SJSA1 (cell line): ENCODE measurements at regions not wholly inside any gene's neighbourhood (a gene's known extent, or its start where the extent isn't known, plus 50 kb on each side); places are given as distances from the start of the nearest gene placed in this dataset.
A peak's percentile ranks its signal among the peaks of the same experiment; 100 is the strongest.

Experiments
- DNase-seq, 2 experiments: peaks; one replicate each; pipeline ENCODE4 v3.0.0-alpha.2; 2015 to 2020; ENCODE audit warnings: low spot score in 2 of 2, low read depth in 1 of 2
- H3K27ac ChIP-seq: fragments of 250-450 bp; sonication (Bioruptor Pico); 2 replicates; pipeline ENCODE4 v1.5.1; 2020; ENCODE audit warnings: mild to moderate bottlenecking, moderate library complexity
- H3K27me3 ChIP-seq: fragments of 250-450 bp; sonication (Bioruptor Pico); replicated peaks from 2 replicates; pipeline ENCODE4 v1.5.1; 2020; ENCODE audit warnings: mild to moderate bottlenecking, moderate library complexity
- H3K36me3 ChIP-seq: fragments of 250-450 bp; sonication (Bioruptor Pico); 2 replicates; pipeline ENCODE4 v1.5.1; 2020; ENCODE audit warnings: mild to moderate bottlenecking
- H3K4me1 ChIP-seq: fragments of 250-450 bp; sonication (Bioruptor Pico); replicated peaks from 2 replicates; pipeline ENCODE4 v1.6.1; 2021; ENCODE audit warnings: mild to moderate bottlenecking
- H3K4me3 ChIP-seq: fragments of 250-450 bp; sonication (Bioruptor Pico); 2 replicates; pipeline ENCODE4 v1.5.1; 2020; ENCODE audit warnings: mild to moderate bottlenecking
- H3K9me3 ChIP-seq: fragments of 250-450 bp; sonication (Bioruptor Pico); replicated peaks from 2 replicates; pipeline ENCODE4 v1.5.1; 2020; ENCODE audit warnings: mild to moderate bottlenecking

DNA sequence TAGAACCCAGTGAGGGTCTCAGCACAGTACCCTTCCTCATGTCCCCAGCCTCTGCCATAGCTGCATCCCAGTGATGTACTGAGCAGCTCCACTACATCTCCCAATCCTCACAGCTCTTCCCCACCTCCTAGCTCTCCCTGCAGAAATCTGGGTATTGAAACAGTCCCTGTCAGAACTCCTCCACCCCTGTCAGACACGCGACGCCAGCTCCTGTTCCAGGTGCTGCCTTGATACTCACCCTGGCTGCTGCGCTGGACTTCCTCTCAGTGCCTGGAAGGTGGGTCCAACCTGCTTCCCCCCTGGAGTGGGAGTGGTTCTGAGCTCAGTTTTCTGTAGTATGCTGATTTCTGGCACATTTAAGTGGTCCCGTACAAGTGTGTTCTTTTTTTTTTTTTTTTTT is 160.9 kb upstream of the SLCO3A1 start:
- Histone ChIP-seq H3K4me3 (no peak overlapping the region), H3K9me3 (no peaks in the 10 kb centered on the region), H3K27ac (no peak overlapping the region), H3K27me3 (no peaks in the 10 kb centered on the region), H3K36me3 (no peaks in the 10 kb centered on the region), H3K4me1 (no peaks in the 10 kb centered on the region)
- DNase-seq: no peak

DNA sequence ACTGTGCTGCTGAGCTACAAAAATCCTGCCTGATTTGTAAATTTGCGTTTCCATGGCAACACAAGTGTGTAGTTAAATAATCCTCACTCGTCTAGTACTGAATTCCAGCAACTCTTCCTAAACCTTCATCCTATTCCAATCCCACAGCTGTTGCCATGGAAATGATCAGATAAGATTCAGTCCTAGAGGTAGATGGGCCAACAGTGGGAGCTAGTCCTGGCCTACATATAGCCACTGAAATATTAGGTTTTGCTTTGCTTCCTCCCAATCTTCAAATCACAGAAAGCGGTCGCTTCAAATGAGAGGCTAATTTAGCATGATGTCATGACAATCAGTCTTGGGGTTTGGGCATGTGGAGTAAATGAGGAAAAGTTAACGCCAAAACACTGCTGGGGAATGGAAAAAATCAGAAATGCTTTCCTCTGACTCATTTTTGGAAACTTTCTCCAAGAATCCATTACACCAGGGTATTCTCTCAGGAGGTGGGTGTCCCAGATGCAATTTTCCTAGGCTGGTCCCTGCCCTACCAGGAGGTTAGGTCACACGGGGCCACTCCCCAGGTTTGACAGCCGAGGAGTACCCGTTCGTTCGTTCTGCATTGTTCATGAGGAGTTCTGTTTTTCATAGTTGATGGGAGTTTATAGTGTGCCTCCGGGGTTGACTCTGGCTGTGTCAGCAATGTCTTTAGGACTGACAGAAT is 159.2 kb upstream of the SLCO3A1 start:
- no peak for DNase-seq
- no peaks in the 10 kb centered on the region for H3K9me3 ChIP-seq
- no peaks in the 10 kb centered on the region for H3K36me3 ChIP-seq
- H3K27ac ChIP-seq: no peak overlapping the region
- H3K27me3 ChIP-seq: no peaks in the 10 kb centered on the region
- H3K4me3 ChIP-seq: no peak overlapping the region
- H3K4me1 ChIP-seq: no peaks in the 10 kb centered on the region

DNA sequence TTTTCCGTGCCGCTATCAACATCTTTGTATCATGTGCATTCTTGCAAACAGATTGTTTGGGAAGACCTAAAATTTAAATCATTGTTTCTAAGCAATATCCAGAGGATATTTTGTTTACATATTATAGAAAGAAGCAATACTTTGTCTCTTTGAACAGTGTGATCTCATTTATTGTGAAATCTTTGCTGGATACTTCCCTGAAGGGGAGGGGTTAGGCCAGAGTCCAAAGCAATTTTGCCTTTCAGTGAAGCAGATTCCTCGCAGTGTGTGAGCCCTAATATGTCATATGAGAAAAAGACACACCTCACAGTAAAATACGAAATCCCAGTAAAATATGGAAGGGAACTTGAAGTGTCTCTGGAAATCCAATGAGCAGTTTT is 158.7 kb upstream of the SLCO3A1 start:
- Histone ChIP-seq H3K4me3 (no peak overlapping the region), H3K27me3 (no peaks in the 10 kb centered on the region), H3K27ac (no peak overlapping the region), H3K36me3 (no peaks in the 10 kb centered on the region), H3K4me1 (no peaks in the 10 kb centered on the region), H3K9me3 (no peaks in the 10 kb centered on the region)
- no peak for DNase-seq

DNA sequence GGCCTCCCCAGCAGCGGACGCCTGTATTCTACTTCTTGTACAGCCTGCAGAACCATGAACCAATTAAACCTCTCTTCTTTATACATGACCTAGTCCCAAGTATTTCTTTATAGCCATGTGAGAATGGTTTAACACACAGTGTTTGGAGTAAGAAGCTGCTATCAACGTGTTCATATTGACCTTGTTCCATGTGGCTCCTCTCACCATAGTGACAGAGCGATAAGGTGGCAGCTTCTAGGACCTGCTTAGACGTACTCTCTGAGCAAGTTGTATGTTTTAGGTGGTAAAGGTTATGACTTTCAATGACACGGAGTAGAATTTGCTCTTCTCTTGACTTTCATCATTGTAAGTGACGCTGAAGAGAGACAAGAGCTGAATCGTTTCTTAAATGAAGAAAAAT is 157.7 kb upstream of the SLCO3A1 start:
- Histone ChIP-seq H3K27ac (no peak overlapping the region), H3K36me3 (no peaks in the 10 kb centered on the region), H3K4me1 (no peaks in the 10 kb centered on the region), H3K4me3 (no peak overlapping the region), H3K9me3 (no peaks in the 10 kb centered on the region), H3K27me3 (no peaks in the 10 kb centered on the region)
- DNase-seq: no peak

DNA sequence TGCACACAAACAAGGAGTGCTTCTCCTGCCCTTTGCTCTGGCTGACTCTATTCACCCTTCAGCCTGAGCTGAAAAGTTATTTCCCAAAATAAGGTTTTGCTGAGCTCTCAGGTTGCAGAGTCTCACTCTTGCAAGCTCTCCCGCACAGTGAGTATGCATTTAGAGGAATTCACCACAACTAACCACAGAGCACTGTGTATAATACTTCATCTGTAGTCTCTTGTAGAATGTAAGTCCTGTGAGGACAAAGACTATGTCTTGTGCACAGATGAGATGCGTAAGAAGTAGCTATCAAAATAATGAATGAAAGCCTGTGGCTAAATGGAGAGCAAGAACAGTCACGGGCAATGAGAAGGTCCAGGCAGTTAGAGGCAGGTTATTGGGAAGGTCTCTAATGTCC is 156.5 kb upstream of the SLCO3A1 start:
- Histone ChIP-seq H3K4me1 (no peaks in the 10 kb centered on the region), H3K27me3 (no peaks in the 10 kb centered on the region), H3K9me3 (no peaks in the 10 kb centered on the region), H3K27ac (no peak overlapping the region), H3K36me3 (no peaks in the 10 kb centered on the region), H3K4me3 (no peak overlapping the region)
- DNase-seq: no peak

DNA sequence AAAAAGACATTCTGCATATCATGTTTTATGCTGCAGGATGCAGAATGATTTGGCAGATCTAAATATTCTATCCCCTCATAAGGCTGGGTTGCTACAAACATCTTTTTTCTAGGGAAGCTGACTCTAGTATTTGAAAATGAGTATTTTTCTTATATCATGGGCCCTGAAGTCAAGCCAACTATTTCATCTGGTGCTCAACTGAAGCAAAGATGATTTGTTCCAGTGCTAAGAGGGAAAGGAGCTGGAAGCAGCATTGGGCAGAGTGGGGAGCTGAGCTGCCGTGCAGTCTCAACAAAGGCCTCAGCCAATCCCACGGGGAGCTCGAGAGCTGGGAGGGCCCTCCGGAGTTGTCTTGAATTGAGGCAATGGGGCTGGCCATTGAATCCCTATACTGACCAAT is 155.3 kb upstream of the SLCO3A1 start:
- no peaks in the 10 kb centered on the region for H3K4me1 ChIP-seq
- H3K9me3 ChIP-seq: no peaks in the 10 kb centered on the region
- H3K27ac ChIP-seq: no peak overlapping the region
- H3K4me3 ChIP-seq: no peak overlapping the region
- no peaks in the 10 kb centered on the region for H3K36me3 ChIP-seq
- DNase-seq: no peak
- H3K27me3 ChIP-seq: no peaks in the 10 kb centered on the region

DNA sequence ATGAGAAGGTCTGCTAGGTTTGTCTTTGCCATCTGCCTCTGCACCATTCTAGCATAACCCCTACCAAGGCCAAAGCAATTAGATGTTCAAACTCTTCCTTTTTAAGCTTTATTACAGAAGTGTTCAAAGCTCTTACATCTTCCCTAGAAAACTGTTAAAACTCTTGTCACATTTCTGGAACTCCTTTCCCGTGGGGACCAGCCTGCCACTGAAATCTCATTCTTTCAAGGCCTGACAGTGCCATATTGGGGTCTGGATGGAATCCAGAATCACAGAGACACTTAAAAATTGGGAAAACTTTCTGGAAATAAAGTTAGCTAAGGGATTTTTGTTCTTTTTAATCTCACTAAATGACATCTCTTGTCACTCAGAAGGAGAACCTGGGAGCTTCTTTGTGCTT is 153.8 kb upstream of the SLCO3A1 start:
- Histone ChIP-seq H3K4me1 (no peaks in the 10 kb centered on the region), H3K27ac (no peak overlapping the region), H3K36me3 (no peaks in the 10 kb centered on the region), H3K9me3 (no peaks in the 10 kb centered on the region), H3K27me3 (no peaks in the 10 kb centered on the region), H3K4me3 (no peak overlapping the region)
- DNase-seq: no peak

DNA sequence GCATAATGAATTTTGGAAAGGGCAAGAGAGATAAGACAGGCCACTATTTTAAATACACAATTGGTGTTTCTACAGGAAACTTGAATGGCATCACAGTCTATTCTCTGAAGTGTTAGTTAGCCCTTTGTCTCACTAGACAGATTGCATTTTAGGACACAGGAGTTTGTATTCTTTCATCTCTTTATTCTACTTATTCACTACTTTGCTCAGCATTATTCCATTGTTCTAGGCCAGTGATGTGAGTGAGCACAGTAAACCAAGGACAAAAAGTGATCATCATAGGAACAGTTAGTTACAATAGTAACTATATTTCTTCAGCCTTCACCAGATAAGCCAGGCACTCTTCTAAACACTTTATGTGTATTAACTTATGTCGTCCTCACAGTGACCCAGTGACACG is 150.2 kb upstream of the SLCO3A1 start:
- DNase-seq: no peak
- H3K4me3 ChIP-seq: no peak overlapping the region
- no peaks in the 10 kb centered on the region for H3K36me3 ChIP-seq
- H3K27me3 ChIP-seq: no peaks in the 10 kb centered on the region
- H3K9me3 ChIP-seq: no peaks in the 10 kb centered on the region
- H3K4me1 ChIP-seq: no peaks in the 10 kb centered on the region
- H3K27ac ChIP-seq: no peak overlapping the region

DNA sequence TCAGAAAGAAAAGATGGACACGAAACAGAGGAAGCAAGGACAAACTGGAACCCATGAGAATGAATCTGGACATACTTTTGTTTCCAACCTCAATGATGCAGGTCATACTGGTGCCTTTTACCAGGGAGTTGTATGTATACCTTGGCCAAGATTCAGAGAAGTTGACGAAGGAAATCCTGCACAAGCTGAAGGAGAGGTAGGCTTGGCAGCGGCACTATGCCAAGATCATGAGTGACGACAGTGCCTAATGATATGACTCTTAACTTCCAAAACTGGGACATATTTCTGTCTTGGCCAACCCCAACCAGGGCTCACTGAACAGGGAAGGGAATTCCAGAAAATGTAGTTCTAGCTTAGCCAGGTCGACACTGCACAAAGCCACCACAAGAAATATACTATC is 149.2 kb upstream of the SLCO3A1 start:
- Histone ChIP-seq H3K36me3 (no peaks in the 10 kb centered on the region), H3K4me1 (no peaks in the 10 kb centered on the region), H3K27me3 (no peaks in the 10 kb centered on the region), H3K27ac (no peak overlapping the region), H3K9me3 (no peaks in the 10 kb centered on the region), H3K4me3 (no peak overlapping the region)
- no peak for DNase-seq

DNA sequence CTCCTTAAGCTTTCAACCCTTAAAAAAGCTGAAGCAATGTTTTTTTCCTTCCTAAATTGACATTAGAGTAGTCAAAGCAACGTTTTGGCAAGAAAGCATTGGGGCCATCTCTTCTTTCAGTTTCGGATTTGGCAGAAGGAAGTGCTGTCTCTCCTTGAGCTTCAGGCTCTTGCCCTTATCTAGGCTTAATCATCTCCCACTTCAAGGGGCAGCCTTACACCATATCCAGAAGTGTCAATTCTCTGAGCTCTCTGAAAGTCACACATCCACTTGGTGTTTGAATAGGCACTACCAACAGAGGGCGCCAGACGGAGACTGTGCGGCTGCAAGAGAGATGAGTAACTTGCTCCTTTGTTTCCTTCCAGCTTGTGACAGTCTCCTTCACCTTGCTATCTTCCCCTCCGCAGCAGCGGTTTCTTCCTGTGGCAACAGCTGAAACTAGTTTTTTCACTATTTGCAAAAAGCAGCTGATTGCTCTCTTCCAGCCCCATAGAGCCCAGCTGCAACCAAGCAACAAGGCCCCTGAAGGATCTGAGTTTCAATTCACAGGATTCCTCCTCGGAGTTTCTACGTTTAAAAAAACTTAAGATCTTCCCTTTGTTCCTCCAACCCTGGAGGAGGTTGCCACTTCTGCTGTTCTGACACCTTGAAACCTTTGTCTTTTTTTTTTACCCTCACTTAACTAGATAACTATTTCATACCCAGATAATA is 147.0 kb upstream of the SLCO3A1 start:
- Histone ChIP-seq H3K4me1 (no peaks in the 10 kb centered on the region), H3K4me3 (no peak overlapping the region), H3K9me3 (no peaks in the 10 kb centered on the region), H3K36me3 (no peaks in the 10 kb centered on the region), H3K27me3 (no peaks in the 10 kb centered on the region; the same call in 1 of the 2 replicates), H3K27ac (no peak overlapping the region)
- DNase-seq: peak; percentile 33 to 56

DNA sequence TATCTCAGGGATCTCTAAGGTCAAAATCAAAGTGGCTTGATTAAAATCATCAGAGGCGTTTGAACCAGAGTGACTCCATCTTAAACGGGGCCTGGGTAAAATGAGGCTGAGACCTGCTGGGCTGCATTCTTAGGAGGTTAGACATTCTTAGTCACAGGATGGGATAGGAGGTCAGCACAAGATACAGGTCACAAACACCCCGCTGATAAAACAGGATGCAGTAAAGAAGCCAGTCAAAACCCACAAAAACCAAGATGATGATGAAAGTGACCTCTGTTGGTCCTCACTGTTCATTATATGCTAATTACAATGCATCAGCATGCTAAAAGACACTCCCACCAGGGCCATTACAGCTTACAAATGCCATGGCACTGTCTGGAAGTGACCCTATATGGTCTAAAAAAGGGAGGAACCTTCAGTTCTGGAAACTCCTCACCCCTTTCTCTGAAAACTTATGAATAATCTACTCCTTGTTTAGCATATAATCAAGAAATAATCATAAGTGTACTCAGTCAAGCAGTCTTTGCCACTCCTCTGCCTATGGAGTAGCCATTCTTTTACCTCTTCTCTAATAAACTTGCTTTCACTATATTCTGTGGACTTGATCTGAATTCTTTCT is 143.3 kb upstream of the SLCO3A1 start:
- H3K27ac ChIP-seq: no peak overlapping the region
- DNase-seq: no peak
- H3K36me3 ChIP-seq: no peaks in the 10 kb centered on the region
- no peaks in the 10 kb centered on the region; the same call in 1 of the 2 replicates for H3K27me3 ChIP-seq
- H3K4me3 ChIP-seq: no peak overlapping the region
- H3K9me3 ChIP-seq: no peaks in the 10 kb centered on the region
- no peaks in the 10 kb centered on the region for H3K4me1 ChIP-seq

DNA sequence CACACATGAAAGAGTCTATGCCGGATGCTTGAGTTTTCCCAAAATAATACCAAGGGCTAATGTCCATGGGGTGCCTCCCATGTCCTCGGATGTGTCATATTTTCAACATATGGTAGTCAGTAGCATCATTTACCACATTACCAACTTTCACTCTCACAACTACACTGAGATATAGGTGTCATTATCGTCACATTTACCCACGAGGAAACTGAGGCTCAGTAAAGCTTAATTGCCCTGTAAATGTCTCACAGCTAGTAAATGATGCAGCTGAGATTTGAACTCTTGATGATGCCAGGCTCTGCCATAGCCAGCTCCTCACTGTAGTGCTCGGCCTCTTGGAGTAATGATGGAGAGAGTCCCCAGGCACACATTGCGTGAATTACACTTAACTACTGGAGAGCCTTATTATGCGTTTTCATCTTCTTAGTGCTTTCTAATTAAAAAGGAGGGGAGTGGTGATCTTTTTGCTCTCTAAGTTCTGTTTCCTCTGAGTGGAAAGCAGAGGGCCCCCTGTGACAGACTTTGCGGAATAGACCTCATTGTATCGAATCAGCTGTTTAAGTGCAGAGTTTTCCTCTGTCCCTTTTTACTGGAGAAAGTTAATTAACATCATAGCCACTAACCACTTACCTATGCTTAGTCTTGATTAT is 142.0 kb upstream of the SLCO3A1 start:
- H3K36me3 ChIP-seq: no peaks in the 10 kb centered on the region
- H3K4me1 ChIP-seq: no peaks in the 10 kb centered on the region
- no peak overlapping the region for H3K4me3 ChIP-seq
- no peaks in the 10 kb centered on the region; the same call in 1 of the 2 replicates for H3K27me3 ChIP-seq
- H3K27ac ChIP-seq: no peak overlapping the region
- H3K9me3 ChIP-seq: no peaks in the 10 kb centered on the region
- DNase-seq: no peak

DNA sequence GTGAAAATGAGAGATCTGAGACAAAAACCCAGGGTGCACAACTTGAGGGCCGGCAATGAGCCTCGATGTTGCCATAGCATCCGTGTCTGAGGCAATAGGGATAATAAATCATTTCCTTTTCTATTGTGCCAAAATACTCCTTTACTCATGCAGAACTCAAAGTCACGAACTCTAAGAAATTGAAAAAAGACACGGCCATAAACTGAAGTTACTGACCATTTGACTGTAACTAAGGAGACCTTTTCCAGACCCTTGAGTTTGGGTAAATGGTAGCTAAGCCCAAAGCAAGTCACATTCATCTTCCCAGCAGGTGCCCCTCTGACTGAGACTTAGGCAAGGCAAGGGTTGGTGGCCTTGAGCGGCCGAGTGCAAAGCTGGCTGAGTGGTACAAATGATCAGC is 141.2 kb upstream of the SLCO3A1 start:
- Histone ChIP-seq H3K9me3 (no peaks in the 10 kb centered on the region), H3K36me3 (no peaks in the 10 kb centered on the region), H3K27ac (no peak overlapping the region), H3K27me3 (no peaks in the 10 kb centered on the region; the same call in 1 of the 2 replicates), H3K4me1 (no peaks in the 10 kb centered on the region), H3K4me3 (no peak overlapping the region)
- DNase-seq: no peak

DNA sequence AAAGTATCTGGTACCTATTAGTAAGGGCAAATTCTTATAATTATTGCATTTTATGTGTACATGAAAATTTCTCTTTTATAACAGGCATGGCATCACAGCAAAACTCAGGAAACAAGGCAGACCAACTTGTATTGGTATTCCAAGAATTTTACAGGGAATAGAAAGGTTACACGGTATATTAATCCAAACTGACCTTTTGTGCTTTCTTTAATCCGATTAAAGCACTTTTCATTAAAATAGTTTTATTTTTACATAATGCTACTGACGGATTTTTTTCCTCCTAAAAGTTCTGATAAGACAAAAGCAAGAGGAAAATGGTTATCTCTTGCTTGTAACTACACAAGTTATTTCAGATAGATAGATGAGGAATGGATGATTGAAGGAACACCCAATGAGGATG is 137.0 kb upstream of the SLCO3A1 start:
- H3K36me3 ChIP-seq: no peaks in the 10 kb centered on the region
- no peak for DNase-seq
- H3K27ac ChIP-seq: no peak overlapping the region
- H3K27me3 ChIP-seq: no peaks in the 10 kb centered on the region; the same call in 1 of the 2 replicates
- no peak overlapping the region for H3K4me3 ChIP-seq
- no peaks in the 10 kb centered on the region for H3K9me3 ChIP-seq
- H3K4me1 ChIP-seq: no peaks in the 10 kb centered on the region
